ENCODE measurements at regions not wholly inside any gene's neighbourhood (a gene's known extent, or its start where the extent isn't known, plus 50 kb on each side); places are given as distances from the start of the nearest gene placed in this dataset.

- TF ChIP-seq, protein P1, sequence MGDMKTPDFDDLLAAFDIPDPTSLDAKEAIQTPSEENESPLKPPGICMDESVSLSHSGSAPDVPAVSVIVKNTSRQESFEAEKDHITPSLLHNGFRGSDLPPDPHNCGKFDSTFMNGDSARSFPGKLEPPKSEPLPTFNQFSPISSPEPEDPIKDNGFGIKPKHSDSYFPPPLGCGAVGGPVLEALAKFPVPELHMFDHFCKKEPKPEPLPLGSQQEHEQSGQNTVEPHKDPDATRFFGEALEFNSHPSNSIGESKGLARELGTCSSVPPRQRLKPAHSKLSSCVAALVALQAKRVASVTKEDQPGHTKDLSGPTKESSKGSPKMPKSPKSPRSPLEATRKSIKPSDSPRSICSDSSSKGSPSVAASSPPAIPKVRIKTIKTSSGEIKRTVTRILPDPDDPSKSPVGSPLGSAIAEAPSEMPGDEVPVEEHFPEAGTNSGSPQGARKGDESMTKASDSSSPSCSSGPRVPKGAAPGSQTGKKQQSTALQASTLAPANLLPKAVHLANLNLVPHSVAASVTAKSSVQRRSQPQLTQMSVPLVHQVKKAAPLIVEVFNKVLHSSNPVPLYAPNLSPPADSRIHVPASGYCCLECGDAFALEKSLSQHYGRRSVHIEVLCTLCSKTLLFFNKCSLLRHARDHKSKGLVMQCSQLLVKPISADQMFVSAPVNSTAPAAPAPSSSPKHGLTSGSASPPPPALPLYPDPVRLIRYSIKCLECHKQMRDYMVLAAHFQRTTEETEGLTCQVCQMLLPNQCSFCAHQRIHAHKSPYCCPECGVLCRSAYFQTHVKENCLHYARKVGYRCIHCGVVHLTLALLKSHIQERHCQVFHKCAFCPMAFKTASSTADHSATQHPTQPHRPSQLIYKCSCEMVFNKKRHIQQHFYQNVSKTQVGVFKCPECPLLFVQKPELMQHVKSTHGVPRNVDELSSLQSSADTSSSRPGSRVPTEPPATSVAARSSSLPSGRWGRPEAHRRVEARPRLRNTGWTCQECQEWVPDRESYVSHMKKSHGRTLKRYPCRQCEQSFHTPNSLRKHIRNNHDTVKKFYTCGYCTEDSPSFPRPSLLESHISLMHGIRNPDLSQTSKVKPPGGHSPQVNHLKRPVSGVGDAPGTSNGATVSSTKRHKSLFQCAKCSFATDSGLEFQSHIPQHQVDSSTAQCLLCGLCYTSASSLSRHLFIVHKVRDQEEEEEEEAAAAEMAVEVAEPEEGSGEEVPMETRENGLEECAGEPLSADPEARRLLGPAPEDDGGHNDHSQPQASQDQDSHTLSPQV (IDR thresholded peaks at IDR 0.05) = peak; percentile 99
- TF ChIP-seq, protein P2, sequence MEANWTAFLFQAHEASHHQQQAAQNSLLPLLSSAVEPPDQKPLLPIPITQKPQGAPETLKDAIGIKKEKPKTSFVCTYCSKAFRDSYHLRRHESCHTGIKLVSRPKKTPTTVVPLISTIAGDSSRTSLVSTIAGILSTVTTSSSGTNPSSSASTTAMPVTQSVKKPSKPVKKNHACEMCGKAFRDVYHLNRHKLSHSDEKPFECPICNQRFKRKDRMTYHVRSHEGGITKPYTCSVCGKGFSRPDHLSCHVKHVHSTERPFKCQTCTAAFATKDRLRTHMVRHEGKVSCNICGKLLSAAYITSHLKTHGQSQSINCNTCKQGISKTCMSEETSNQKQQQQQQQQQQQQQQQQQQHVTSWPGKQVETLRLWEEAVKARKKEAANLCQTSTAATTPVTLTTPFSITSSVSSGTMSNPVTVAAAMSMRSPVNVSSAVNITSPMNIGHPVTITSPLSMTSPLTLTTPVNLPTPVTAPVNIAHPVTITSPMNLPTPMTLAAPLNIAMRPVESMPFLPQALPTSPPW (CRISPR knock-in tag; IDR thresholded peaks at IDR 0.05) = no peak
- no peak for TF ChIP-seq E2F1 (CRISPR knock-in tag; IDR thresholded peaks at IDR 0.05)
- 0 out of 4 replicates have a peak, but pooled peaks of 1 of the 2 experiments have one; percentile 44 for TF ChIP-seq HDAC1 (IDR thresholded peaks at IDR 0.05)
- TF ChIP-seq ADNP (tag; IDR thresholded peaks at IDR 0.05) = 0 out of 2 replicates have a peak, but pooled peaks have one; percentile 19
- no peak for TF ChIP-seq PHF21A (IDR thresholded peaks at IDR 0.05; ENCODE audit: borderline replicate concordance, low read depth)
- no peak for TF ChIP-seq ZNF830 (CRISPR knock-in tag; IDR thresholded peaks at IDR 0.05)
- TF ChIP-seq RBM25 (IDR thresholded peaks at IDR 0.05; ENCODE audit: low read depth, low read length, severe bottlenecking) = no peak
- no peak for TF ChIP-seq DACH1 (IDR thresholded peaks at IDR 0.05; ENCODE audit: partially characterized antibody)
- TF ChIP-seq ARNT (IDR thresholded peaks at IDR 0.05) = peak in 1 of 2 experiments; percentile 83; a peak in 2 of 4 replicates
- TF ChIP-seq, protein P3, sequence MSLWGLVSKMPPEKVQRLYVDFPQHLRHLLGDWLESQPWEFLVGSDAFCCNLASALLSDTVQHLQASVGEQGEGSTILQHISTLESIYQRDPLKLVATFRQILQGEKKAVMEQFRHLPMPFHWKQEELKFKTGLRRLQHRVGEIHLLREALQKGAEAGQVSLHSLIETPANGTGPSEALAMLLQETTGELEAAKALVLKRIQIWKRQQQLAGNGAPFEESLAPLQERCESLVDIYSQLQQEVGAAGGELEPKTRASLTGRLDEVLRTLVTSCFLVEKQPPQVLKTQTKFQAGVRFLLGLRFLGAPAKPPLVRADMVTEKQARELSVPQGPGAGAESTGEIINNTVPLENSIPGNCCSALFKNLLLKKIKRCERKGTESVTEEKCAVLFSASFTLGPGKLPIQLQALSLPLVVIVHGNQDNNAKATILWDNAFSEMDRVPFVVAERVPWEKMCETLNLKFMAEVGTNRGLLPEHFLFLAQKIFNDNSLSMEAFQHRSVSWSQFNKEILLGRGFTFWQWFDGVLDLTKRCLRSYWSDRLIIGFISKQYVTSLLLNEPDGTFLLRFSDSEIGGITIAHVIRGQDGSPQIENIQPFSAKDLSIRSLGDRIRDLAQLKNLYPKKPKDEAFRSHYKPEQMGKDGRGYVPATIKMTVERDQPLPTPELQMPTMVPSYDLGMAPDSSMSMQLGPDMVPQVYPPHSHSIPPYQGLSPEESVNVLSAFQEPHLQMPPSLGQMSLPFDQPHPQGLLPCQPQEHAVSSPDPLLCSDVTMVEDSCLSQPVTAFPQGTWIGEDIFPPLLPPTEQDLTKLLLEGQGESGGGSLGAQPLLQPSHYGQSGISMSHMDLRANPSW (CRISPR knock-in tag; IDR thresholded peaks at IDR 0.05) = no peak
- TF ChIP-seq POLR2G (IDR thresholded peaks at IDR 0.05; ENCODE audit: low read depth, low read length) = no peak
- TF ChIP-seq ZFP36 (IDR thresholded peaks at IDR 0.05; ENCODE audit: low read depth, low read length, partially characterized antibody) = peak; percentile 95
- TF ChIP-seq YY1 (IDR thresholded peaks at IDR 0.05; ENCODE audit: borderline replicate concordance in 1 of 3, control insufficient read depth in 1 of 3, extremely low read depth in 1 of 3, insufficient read depth in 3 of 3, insufficient read length in 1 of 3, insufficient replicate concordance in 2 of 3, low read depth in 1 of 3, low read length in 2 of 3) = no peak
- TF ChIP-seq ARID1B (IDR thresholded peaks at IDR 0.05) = peak; percentile 89
- TF ChIP-seq ZFP1 (CRISPR knock-in tag; IDR thresholded peaks at IDR 0.05) = 0 out of 2 replicates have a peak, but pooled peaks have one; percentile 53
- no peak for TF ChIP-seq FOXP1 (CRISPR knock-in tag; IDR thresholded peaks at IDR 0.05)
- no peak for TF ChIP-seq ASH1L (IDR thresholded peaks at IDR 0.05; ENCODE audit: borderline replicate concordance, low read depth, partially characterized antibody)
- peak; percentile 26; the same call in 1 of the 2 replicates for TF ChIP-seq ZNF239 (CRISPR knock-in tag; IDR thresholded peaks at IDR 0.05)
Observed at GRCh38 chr4:128686032-128686465, 123.5 kb upstream of the JADE1 start (continued).
